Bronchial epithelial cell (primary cell): ENCODE measurements at regions not wholly inside any gene's neighbourhood (a gene's known extent, or its start where the extent isn't known, plus 50 kb on each side); places are given as distances from the start of the nearest gene placed in this dataset.
A peak's percentile ranks its signal among the peaks of the same experiment; 100 is the strongest.

Source experiments
- DNase-seq: peaks from one replicate; pipeline ENCODE4 v3.0.0-alpha.2; 2010; ENCODE audit warnings: low read depth
- FAIRE-seq: peaks from 2 replicates; lab custom pipeline; 2011; peaks lifted over from hg19 to GRCh38; lab: Jason Lieb, UNC
- H3K27me3 ChIP-seq: 2 replicates; pipeline ENCODE4 v1.5.1; 2011; ENCODE audit warnings: low read length; ENCODE audit not compliant: control insufficient read depth, insufficient read depth
- H3K36me3 ChIP-seq: 2 replicates; pipeline ENCODE4 v1.5.1; 2011; ENCODE audit warnings: low read length; ENCODE audit not compliant: control insufficient read depth, insufficient read depth
- H3K4me3 ChIP-seq: 2 replicates; pipeline ENCODE4 v1.5.1; 2011; ENCODE audit warnings: mild to moderate bottlenecking, low read depth, low read length, control low read depth
- CTCF ChIP-seq: IDR thresholded peaks from 2 replicates; pipeline ENCODE4 v1.5.1; 2011; ENCODE audit warnings: mild to moderate bottlenecking, moderate library complexity, low read length, control low read depth, inconsistent platforms; ENCODE audit not compliant: insufficient read depth, severe bottlenecking

- H3K36me3 ChIP-seq, result no peaks in the 10 kb centered on the region
- no peak overlapping the region for H3K4me3 ChIP-seq
- no peak for TF ChIP-seq CTCF
- FAIRE-seq, result no peak
- DNase-seq, result no peak
- H3K27me3 ChIP-seq, result no peaks in the 10 kb centered on the region
These were observed 208.2 kb downstream of the UBE2E3 start for GRCh38 chr2:181188605-181189004.

GRCh38 chr2:181189951-181190350 is 209.5 kb downstream of the UBE2E3 start:
- DNase-seq, result peak; percentile 36
- TF ChIP-seq CTCF, result no peak
- H3K36me3 ChIP-seq, result no peaks in the 10 kb centered on the region
- H3K4me3 ChIP-seq, result no peak overlapping the region
- no peak for FAIRE-seq
- no peaks in the 10 kb centered on the region for H3K27me3 ChIP-seq

GRCh38 chr2:181190711-181191110 is 210.3 kb downstream of the UBE2E3 start:
- no peak for FAIRE-seq
- Histone ChIP-seq H3K36me3 (no peaks in the 10 kb centered on the region), H3K27me3 (no peaks in the 10 kb centered on the region), H3K4me3 (no peak overlapping the region)
- TF ChIP-seq CTCF, result no peak
- no peak for DNase-seq

- TF ChIP-seq CTCF, result no peak
- FAIRE-seq (no peak), DNase-seq (no peak)
- Histone ChIP-seq H3K4me3 (no peak overlapping the region), H3K27me3 (no peaks in the 10 kb centered on the region), H3K36me3 (no peaks in the 10 kb centered on the region)
These were observed 213.1 kb downstream of the UBE2E3 start for GRCh38 chr2:181193550-181193949.

GRCh38 chr2:181196401-181196800 is 216.0 kb downstream of the UBE2E3 start:
- H3K4me3 ChIP-seq, result no peak overlapping the region
- DNase-seq (no peak), FAIRE-seq (no peak)
- no peaks in the 10 kb centered on the region for H3K27me3 ChIP-seq
- no peak for TF ChIP-seq CTCF
- H3K36me3 ChIP-seq, result no peaks in the 10 kb centered on the region

GRCh38 chr2:181197140-181197760 is 216.8 kb downstream of the UBE2E3 start:
- DNase-seq (peak; percentile 85), FAIRE-seq (no peak)
- no peak overlapping the region for H3K4me3 ChIP-seq
- TF ChIP-seq CTCF, result no peak
- no peaks in the 10 kb centered on the region for H3K27me3 ChIP-seq
- no peaks in the 10 kb centered on the region for H3K36me3 ChIP-seq
